Lower leg skin (tissue), 3 donors: ENCODE measurements at regions not wholly inside any gene's neighbourhood (a gene's known extent, or its start where the extent isn't known, plus 50 kb on each side); places are given as distances from the start of the nearest gene placed in this dataset.

ENCODE experiments used
- CTCF ChIP-seq, 3 donors: fragments of 450-650 bp; IDR thresholded peaks; one replicate each; pipeline ENCODE4 v1.5.1; 2016; ENCODE audit warnings: antibody characterized with exemption in 3 of 3, mild to moderate bottlenecking in 3 of 3, moderate library complexity in 2 of 3
- POLR2A ChIP-seq, 2 donors: fragments of 450-650 bp; IDR thresholded peaks; one replicate each; pipeline ENCODE4 v1.6.1; 2016 to 2017; ENCODE audit warnings: antibody characterized with exemption in 2 of 2, mild to moderate bottlenecking in 1 of 2, moderate library complexity in 1 of 2

- TF ChIP-seq POLR2A (IDR thresholded peaks at IDR 0.05), result no peak
- no peak for TF ChIP-seq CTCF (IDR thresholded peaks at IDR 0.05)
These were observed 170.4 kb upstream of the FSTL4 start for GRCh38 chr5:133782736-133783135.
